ENCODE measurements at regions not wholly inside any gene's neighbourhood (a gene's known extent, or its start where the extent isn't known, plus 50 kb on each side); places are given as distances from the start of the nearest gene placed in this dataset.

GRCh38 chr1:95584315-95584714 is 350.3 kb downstream of the RWDD3 start:
- TF ChIP-seq, protein P1, sequence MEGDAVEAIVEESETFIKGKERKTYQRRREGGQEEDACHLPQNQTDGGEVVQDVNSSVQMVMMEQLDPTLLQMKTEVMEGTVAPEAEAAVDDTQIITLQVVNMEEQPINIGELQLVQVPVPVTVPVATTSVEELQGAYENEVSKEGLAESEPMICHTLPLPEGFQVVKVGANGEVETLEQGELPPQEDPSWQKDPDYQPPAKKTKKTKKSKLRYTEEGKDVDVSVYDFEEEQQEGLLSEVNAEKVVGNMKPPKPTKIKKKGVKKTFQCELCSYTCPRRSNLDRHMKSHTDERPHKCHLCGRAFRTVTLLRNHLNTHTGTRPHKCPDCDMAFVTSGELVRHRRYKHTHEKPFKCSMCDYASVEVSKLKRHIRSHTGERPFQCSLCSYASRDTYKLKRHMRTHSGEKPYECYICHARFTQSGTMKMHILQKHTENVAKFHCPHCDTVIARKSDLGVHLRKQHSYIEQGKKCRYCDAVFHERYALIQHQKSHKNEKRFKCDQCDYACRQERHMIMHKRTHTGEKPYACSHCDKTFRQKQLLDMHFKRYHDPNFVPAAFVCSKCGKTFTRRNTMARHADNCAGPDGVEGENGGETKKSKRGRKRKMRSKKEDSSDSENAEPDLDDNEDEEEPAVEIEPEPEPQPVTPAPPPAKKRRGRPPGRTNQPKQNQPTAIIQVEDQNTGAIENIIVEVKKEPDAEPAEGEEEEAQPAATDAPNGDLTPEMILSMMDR (IDR thresholded peaks at IDR 0.05) = no peak
- no peak for TF ChIP-seq POLR2A (IDR thresholded peaks at IDR 0.05)
